H1 (cell line): ENCODE measurements at regions not wholly inside any gene's neighbourhood (a gene's known extent, or its start where the extent isn't known, plus 50 kb on each side); places are given as distances from the start of the nearest gene placed in this dataset.

ENCODE experiments used
- CEBPB ChIP-seq: IDR thresholded peaks from 2 replicates; pipeline ENCODE4 v1.6.1; 2012; ENCODE audit warnings: low read depth, low read length
- EGR1 ChIP-seq: IDR thresholded peaks from 2 replicates; pipeline ENCODE4 v1.6.1; 2011; ENCODE audit warnings: low read depth, low read length, borderline replicate concordance
- GTF2F1 ChIP-seq: IDR thresholded peaks from 2 replicates; pipeline ENCODE4 v1.6.1; 2012; ENCODE audit warnings: low read depth, low read length, improper control_type of control experiment, borderline replicate concordance
- HDAC2 ChIP-seq, 2 experiments: fragments of 300-600 bp in 1 of 2; sonication (generic) in 1 of 2; IDR thresholded peaks; 2 replicates each; pipeline ENCODE4 v1.6.1; 2011 to 2012; ENCODE audit warnings: low read depth in 2 of 2, low read length in 2 of 2, mild to moderate bottlenecking in 2 of 2, moderate library complexity in 2 of 2, borderline replicate concordance in 1 of 2, inconsistent platforms in 1 of 2
- SIN3A ChIP-seq, 2 experiments: IDR thresholded peaks in 1 of 2; conservative IDR thresholded peaks in 1 of 2; 2 replicates each; pipeline ENCODE4 v1.6.1; 2011 to 2012; ENCODE audit warnings: low read length in 2 of 2, improper control_type of control experiment in 1 of 2, low read depth in 1 of 2, mild to moderate bottlenecking in 1 of 2
- TF ChIP-seq, protein P1 (sequence below): fragments of 300-600 bp; sonication (generic); IDR thresholded peaks from 2 replicates; pipeline ENCODE4 v1.7.1; 2012; ENCODE audit warnings: low read length, moderate library complexity, mild to moderate bottlenecking, inconsistent platforms; ENCODE audit not compliant: insufficient replicate concordance

DNA sequence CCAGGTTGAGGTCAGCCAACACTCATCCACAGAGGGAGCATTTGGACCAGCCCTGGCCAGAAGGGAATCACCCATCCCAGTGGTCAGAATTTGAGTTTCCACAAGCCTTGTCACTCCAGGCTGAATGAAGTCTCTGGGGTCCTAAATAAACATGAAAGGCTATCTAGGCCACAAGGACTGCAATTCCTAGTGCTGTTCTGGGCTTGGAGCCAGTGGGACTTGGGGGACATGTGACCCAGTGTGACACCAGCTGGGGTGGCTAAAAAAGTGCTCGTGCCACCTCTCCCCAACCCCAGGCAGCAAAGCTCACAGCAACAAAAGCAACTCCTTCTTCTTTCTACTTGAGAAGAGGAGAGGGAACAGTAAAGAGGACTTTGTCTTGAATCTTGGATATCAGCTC lies 91.7 kb downstream of the MDH1 start (continued):
- TF ChIP-seq HDAC2 (IDR thresholded peaks at IDR 0.05; ENCODE audit: borderline replicate concordance in 1 of 2, low read depth in 2 of 2, low read length in 2 of 2) (no peak), GTF2F1 (no peak), CEBPB (no peak), SIN3A (conservative IDR thresholded peaks at IDR 0.05 in 1 of 2, IDR thresholded peaks at IDR 0.05 in 1 of 2; ENCODE audit: low read depth in 1 of 2, low read length in 2 of 2) (no peak), EGR1 (no peak)
- TF ChIP-seq, protein P1, sequence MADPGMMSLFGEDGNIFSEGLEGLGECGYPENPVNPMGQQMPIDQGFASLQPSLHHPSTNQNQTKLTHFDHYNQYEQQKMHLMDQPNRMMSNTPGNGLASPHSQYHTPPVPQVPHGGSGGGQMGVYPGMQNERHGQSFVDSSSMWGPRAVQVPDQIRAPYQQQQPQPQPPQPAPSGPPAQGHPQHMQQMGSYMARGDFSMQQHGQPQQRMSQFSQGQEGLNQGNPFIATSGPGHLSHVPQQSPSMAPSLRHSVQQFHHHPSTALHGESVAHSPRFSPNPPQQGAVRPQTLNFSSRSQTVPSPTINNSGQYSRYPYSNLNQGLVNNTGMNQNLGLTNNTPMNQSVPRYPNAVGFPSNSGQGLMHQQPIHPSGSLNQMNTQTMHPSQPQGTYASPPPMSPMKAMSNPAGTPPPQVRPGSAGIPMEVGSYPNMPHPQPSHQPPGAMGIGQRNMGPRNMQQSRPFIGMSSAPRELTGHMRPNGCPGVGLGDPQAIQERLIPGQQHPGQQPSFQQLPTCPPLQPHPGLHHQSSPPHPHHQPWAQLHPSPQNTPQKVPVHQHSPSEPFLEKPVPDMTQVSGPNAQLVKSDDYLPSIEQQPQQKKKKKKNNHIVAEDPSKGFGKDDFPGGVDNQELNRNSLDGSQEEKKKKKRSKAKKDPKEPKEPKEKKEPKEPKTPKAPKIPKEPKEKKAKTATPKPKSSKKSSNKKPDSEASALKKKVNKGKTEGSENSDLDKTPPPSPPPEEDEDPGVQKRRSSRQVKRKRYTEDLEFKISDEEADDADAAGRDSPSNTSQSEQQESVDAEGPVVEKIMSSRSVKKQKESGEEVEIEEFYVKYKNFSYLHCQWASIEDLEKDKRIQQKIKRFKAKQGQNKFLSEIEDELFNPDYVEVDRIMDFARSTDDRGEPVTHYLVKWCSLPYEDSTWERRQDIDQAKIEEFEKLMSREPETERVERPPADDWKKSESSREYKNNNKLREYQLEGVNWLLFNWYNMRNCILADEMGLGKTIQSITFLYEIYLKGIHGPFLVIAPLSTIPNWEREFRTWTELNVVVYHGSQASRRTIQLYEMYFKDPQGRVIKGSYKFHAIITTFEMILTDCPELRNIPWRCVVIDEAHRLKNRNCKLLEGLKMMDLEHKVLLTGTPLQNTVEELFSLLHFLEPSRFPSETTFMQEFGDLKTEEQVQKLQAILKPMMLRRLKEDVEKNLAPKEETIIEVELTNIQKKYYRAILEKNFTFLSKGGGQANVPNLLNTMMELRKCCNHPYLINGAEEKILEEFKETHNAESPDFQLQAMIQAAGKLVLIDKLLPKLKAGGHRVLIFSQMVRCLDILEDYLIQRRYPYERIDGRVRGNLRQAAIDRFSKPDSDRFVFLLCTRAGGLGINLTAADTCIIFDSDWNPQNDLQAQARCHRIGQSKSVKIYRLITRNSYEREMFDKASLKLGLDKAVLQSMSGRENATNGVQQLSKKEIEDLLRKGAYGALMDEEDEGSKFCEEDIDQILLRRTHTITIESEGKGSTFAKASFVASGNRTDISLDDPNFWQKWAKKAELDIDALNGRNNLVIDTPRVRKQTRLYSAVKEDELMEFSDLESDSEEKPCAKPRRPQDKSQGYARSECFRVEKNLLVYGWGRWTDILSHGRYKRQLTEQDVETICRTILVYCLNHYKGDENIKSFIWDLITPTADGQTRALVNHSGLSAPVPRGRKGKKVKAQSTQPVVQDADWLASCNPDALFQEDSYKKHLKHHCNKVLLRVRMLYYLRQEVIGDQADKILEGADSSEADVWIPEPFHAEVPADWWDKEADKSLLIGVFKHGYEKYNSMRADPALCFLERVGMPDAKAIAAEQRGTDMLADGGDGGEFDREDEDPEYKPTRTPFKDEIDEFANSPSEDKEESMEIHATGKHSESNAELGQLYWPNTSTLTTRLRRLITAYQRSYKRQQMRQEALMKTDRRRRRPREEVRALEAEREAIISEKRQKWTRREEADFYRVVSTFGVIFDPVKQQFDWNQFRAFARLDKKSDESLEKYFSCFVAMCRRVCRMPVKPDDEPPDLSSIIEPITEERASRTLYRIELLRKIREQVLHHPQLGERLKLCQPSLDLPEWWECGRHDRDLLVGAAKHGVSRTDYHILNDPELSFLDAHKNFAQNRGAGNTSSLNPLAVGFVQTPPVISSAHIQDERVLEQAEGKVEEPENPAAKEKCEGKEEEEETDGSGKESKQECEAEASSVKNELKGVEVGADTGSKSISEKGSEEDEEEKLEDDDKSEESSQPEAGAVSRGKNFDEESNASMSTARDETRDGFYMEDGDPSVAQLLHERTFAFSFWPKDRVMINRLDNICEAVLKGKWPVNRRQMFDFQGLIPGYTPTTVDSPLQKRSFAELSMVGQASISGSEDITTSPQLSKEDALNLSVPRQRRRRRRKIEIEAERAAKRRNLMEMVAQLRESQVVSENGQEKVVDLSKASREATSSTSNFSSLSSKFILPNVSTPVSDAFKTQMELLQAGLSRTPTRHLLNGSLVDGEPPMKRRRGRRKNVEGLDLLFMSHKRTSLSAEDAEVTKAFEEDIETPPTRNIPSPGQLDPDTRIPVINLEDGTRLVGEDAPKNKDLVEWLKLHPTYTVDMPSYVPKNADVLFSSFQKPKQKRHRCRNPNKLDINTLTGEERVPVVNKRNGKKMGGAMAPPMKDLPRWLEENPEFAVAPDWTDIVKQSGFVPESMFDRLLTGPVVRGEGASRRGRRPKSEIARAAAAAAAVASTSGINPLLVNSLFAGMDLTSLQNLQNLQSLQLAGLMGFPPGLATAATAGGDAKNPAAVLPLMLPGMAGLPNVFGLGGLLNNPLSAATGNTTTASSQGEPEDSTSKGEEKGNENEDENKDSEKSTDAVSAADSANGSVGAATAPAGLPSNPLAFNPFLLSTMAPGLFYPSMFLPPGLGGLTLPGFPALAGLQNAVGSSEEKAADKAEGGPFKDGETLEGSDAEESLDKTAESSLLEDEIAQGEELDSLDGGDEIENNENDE: no peak
